Hepatocyte (in vitro differentiated cells): ENCODE measurements at regions not wholly inside any gene's neighbourhood (a gene's known extent, or its start where the extent isn't known, plus 50 kb on each side); places are given as distances from the start of the nearest gene placed in this dataset.

Experiments used
- DNase-seq: peaks from one replicate; pipeline ENCODE4 v3.0.0-alpha.2; 2016; ENCODE audit warnings: low spot score
- H2AFZ ChIP-seq: fragments of 200-600 bp; sonication (generic); 2 replicates; pipeline ENCODE4 v1.6.0; 2016; ENCODE audit warnings: antibody characterized with exemption, mild to moderate bottlenecking
- H3K27ac ChIP-seq: fragments of 200-600 bp; sonication (generic); 2 replicates; pipeline ENCODE4 v1.5.1; 2016; ENCODE audit warnings: mild to moderate bottlenecking
- H3K27me3 ChIP-seq: fragments of 200-600 bp; sonication (generic); 2 replicates; pipeline ENCODE4 v1.6.1; 2016
- H3K36me3 ChIP-seq: fragments of 200-600 bp; sonication (generic); replicated peaks from 2 replicates; pipeline ENCODE4 v1.5.1; 2016; ENCODE audit warnings: low read depth; ENCODE audit not compliant: insufficient read depth
- H3K4me1 ChIP-seq: fragments of 200-600 bp; sonication (generic); 2 replicates; pipeline ENCODE4 v1.5.1; 2016; ENCODE audit warnings: mild to moderate bottlenecking, moderate library complexity; ENCODE audit not compliant: insufficient read depth
- H3K4me2 ChIP-seq: fragments of 200-600 bp; sonication (generic); 2 replicates; pipeline ENCODE4 v1.6.0; 2016
- H3K4me3 ChIP-seq: fragments of 200-600 bp; sonication (generic); 2 replicates; pipeline ENCODE4 v1.5.1; 2016; ENCODE audit warnings: mild to moderate bottlenecking
- H3K79me2 ChIP-seq: fragments of 200-600 bp; sonication (generic); 2 replicates; pipeline ENCODE4 v1.6.0; 2017; ENCODE audit warnings: mild to moderate bottlenecking
- H3K9me2 ChIP-seq: fragments of 200-600 bp; sonication (generic); replicated peaks from 2 replicates; pipeline ENCODE4 v1.6.0; 2017; ENCODE audit warnings: mild to moderate bottlenecking; ENCODE audit not compliant: insufficient read depth
- H3K9me3 ChIP-seq: fragments of 200-600 bp; sonication (generic); 2 replicates; pipeline ENCODE4 v1.5.1; 2016; ENCODE audit warnings: low read depth, mild to moderate bottlenecking
- H4K20me1 ChIP-seq: fragments of 200-600 bp; sonication (generic); 2 replicates; pipeline ENCODE4 v1.6.0; 2016; ENCODE audit warnings: mild to moderate bottlenecking; ENCODE audit not compliant: insufficient read depth, poor library complexity, severe bottlenecking
- EZH2 ChIP-seq: fragments of 200-600 bp; sonication (generic); IDR thresholded peaks from 2 replicates; pipeline ENCODE4 v1.6.1; 2016; ENCODE audit warnings: antibody characterized with exemption, mild to moderate bottlenecking, borderline replicate concordance
- EZH2phosphoT487 ChIP-seq: fragments of 200-600 bp; sonication (generic); IDR thresholded peaks from one replicate; pipeline ENCODE4 v1.6.1; 2018; ENCODE audit warnings: antibody characterized with exemption, mild to moderate bottlenecking, low read depth, moderate library complexity; ENCODE audit not compliant: unreplicated experiment, severe bottlenecking
- WGBS: methylation state at CpG from one replicate; pipeline ENCODE4 v1.1.6; 2016; ENCODE audit warnings: low lambda C conversion rate; ENCODE audit errors: missing lambda C conversion rate; 5-methylcytosine and 5-hydroxymethylcytosine counted together
- TF ChIP-seq, protein P1 (sequence below): fragments of 200-600 bp; sonication (generic); IDR thresholded peaks from 2 replicates; pipeline ENCODE4 v1.5.1; 2016; ENCODE audit warnings: antibody characterized with exemption, mild to moderate bottlenecking; ENCODE audit not compliant: poor library complexity

DNA sequence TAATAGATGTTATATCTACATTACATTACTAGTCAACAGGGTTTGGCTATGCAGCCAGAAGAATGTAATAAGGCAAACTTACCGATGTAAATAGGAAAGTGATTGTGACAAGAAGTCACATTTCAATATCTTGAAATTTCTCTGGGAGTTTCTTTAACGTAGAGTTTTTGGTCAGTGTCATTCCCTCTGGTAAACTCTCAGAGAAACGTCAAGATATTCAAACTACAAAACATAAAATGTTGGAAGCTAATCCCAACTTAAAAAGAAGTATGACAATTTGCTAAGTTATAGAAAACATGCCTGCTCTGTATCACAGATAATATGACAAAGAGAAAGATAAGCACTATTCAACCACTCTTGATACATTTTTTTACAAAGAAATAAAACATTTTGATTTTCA is 111.2 kb upstream of the PRICKLE2 start:
- H3K27ac ChIP-seq, result no peak overlapping the region
- no peak for TF ChIP-seq EZH2phosphoT487
- no peak for TF ChIP-seq EZH2
- TF ChIP-seq, protein P1, sequence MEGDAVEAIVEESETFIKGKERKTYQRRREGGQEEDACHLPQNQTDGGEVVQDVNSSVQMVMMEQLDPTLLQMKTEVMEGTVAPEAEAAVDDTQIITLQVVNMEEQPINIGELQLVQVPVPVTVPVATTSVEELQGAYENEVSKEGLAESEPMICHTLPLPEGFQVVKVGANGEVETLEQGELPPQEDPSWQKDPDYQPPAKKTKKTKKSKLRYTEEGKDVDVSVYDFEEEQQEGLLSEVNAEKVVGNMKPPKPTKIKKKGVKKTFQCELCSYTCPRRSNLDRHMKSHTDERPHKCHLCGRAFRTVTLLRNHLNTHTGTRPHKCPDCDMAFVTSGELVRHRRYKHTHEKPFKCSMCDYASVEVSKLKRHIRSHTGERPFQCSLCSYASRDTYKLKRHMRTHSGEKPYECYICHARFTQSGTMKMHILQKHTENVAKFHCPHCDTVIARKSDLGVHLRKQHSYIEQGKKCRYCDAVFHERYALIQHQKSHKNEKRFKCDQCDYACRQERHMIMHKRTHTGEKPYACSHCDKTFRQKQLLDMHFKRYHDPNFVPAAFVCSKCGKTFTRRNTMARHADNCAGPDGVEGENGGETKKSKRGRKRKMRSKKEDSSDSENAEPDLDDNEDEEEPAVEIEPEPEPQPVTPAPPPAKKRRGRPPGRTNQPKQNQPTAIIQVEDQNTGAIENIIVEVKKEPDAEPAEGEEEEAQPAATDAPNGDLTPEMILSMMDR, result no peak
- no peak overlapping the region for H2AFZ ChIP-seq
- no peak overlapping the region for H3K4me2 ChIP-seq
- H3K27me3 ChIP-seq, result no peaks in the 10 kb centered on the region
- 66% methylated on average over 3 of the region's 3 CpGs for WGBS
- no peaks in the 10 kb centered on the region for H3K9me2 ChIP-seq
- no peaks in the 10 kb centered on the region for H3K9me3 ChIP-seq
- H4K20me1 ChIP-seq, result no peaks in the 10 kb centered on the region
- no peak overlapping the region for H3K4me3 ChIP-seq
- H3K36me3 ChIP-seq, result no peaks in the 10 kb centered on the region
- H3K4me1 ChIP-seq, result peaks cover 8% of the 10 kb centered on the region
- no peak for DNase-seq
- no peaks in the 10 kb centered on the region for H3K79me2 ChIP-seq

DNA sequence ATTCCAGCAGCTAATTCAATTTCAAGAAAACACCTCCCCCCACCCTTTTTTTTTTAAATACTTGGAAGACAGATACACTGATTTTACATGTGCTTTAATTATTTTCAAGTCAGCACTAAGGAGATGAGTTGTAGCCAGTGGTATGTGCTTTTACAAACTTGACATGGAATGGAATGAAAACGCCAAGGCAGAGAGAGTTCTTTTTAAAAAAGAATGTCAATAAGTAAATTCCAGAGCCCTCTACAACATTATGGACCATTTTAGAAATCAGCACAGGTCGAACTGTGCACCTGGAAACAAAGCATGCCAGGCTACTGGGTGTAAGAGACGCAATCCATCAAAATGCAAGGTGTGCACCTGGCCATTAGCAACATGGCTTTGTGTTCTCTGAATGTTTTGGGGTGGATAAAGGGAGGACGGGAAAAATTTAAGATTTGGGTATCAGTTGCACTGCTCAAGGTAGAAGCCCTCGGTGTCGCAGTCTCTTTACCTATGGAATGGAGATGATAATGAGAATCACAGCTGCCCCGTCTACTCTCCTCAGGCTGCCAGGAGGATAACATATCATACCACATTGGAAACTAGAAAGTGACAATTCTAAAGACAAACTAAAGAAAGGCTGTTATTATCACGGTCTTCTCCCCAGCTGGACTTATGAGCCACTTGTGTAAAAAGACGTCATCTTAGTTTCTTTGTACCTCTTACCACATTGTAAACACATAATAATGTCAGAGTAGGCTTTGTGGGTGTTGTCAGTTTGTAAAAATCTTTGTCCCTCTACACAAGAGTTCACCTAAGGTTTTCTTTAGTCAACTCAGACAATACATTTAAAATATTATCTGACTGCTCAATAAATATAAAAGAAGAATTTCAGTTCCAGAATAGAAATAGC is 107.4 kb upstream of the PRICKLE2 start:
- DNase-seq, result no peak
- WGBS, result 65% methylated on average over 9 of the region's 9 CpGs
- Histone ChIP-seq H3K36me3 (no peaks in the 10 kb centered on the region), H3K79me2 (no peaks in the 10 kb centered on the region), H3K4me1 (no peaks in the 10 kb centered on the region), H3K27me3 (no peaks in the 10 kb centered on the region), H4K20me1 (no peaks in the 10 kb centered on the region), H3K9me2 (no peaks in the 10 kb centered on the region), H3K27ac (no peak overlapping the region), H3K4me2 (no peak overlapping the region), H2AFZ (no peak overlapping the region), H3K4me3 (no peak overlapping the region), H3K9me3 (no peaks in the 10 kb centered on the region)
- TF ChIP-seq EZH2phosphoT487, result no peak
- TF ChIP-seq, protein P1, result no peak
- TF ChIP-seq EZH2, result no peak

DNA sequence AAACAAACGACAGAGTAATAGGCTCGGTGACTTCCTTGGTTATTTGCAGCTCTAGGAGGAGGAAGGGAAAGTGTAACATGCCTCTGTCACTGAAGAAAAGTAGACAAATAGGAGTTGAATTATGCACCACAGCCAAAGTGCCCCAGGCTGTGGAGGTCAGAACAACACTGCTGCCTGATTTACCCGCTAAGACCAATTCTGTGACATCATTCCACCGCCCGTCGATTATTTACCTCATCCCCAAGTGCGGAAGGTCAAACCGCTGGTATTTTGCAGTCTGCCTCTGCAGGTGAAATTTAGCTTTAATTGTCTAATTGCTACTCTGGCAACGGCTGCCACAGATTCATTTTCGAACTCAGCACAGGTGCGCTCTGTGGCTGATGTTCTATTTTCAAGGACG is 106.3 kb upstream of the PRICKLE2 start:
- Histone ChIP-seq H3K79me2 (no peaks in the 10 kb centered on the region), H3K4me2 (no peak overlapping the region), H3K9me3 (no peaks in the 10 kb centered on the region), H2AFZ (no peak overlapping the region), H4K20me1 (no peaks in the 10 kb centered on the region), H3K9me2 (no peaks in the 10 kb centered on the region), H3K4me1 (no peaks in the 10 kb centered on the region), H3K27me3 (no peaks in the 10 kb centered on the region), H3K4me3 (no peak overlapping the region), H3K27ac (no peak overlapping the region), H3K36me3 (no peaks in the 10 kb centered on the region)
- TF ChIP-seq, protein P1, result no peak
- TF ChIP-seq EZH2 (no peak), EZH2phosphoT487 (no peak)
- WGBS, result 84% methylated on average over 12 of the region's 12 CpGs
- DNase-seq, result no peak
